ENCODE measurements at regions not wholly inside any gene's neighbourhood (a gene's known extent, or its start where the extent isn't known, plus 50 kb on each side); places are given as distances from the start of the nearest gene placed in this dataset.

DNA sequence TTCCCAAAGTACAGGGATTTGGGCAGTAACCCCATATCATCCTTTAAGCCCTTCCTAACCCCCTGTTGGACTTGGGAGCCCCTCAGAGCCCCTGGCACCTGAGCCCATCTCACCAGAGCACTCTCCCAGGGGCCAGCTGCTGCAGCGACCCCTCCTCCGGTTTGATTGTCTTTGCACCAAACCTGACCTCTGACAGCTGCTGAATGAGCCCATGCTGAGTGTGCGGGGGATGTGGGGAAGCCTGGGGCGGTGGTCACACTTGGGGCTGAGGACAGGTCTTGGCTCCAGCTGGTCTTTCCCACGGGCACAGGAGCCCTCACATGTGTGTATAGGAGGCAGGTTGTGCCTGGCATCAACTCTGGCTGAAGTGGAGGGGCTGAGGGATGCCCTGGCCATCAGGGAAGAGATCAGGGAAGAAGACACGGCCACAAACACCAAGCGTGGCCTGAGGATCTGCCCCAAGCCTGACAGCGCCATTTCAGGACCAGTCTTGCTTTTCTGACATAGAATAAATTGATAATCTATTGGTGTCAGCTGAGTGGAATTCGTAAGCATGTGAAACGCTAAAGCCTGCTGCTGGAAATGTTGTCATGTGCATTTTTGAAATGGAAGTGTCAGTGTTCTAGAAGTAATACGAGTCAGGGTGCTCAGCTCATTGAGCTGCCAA is 102.4 kb downstream of the ACKR3 start:
- Histone ChIP-seq H3K27ac (no peak overlapping the region), H3K4me1 (peaks cover 0 to 5% (median 0%) of the 10 kb centered on the region in 4 donors), H3K4me3 (no peak overlapping the region), H3K9me3 (no peaks in the 10 kb centered on the region), H3K36me3 (no peaks in the 10 kb centered on the region), H3K27me3 (no peaks in the 10 kb centered on the region)
- in situ Hi-C loops (cut with MboI; ENCODE audit: low pct_ligation_motif_present in 1 of 4, low pct_unique_long_range_greater_than_20kb in 1 of 4, low sequenced_read_pairs in 3 of 4) (no loop called here), intact Hi-C loops (cut with DNase I; ENCODE audit: low total_unique reads) (no loop called here)
- TF ChIP-seq POLR2AphosphoS5 (IDR thresholded peaks at IDR 0.05) (no peak), EP300 (IDR thresholded peaks at IDR 0.05; ENCODE audit: low read depth) (no peak), POLR2A (IDR thresholded peaks at IDR 0.05) (no peak)
- TF ChIP-seq, protein P1, sequence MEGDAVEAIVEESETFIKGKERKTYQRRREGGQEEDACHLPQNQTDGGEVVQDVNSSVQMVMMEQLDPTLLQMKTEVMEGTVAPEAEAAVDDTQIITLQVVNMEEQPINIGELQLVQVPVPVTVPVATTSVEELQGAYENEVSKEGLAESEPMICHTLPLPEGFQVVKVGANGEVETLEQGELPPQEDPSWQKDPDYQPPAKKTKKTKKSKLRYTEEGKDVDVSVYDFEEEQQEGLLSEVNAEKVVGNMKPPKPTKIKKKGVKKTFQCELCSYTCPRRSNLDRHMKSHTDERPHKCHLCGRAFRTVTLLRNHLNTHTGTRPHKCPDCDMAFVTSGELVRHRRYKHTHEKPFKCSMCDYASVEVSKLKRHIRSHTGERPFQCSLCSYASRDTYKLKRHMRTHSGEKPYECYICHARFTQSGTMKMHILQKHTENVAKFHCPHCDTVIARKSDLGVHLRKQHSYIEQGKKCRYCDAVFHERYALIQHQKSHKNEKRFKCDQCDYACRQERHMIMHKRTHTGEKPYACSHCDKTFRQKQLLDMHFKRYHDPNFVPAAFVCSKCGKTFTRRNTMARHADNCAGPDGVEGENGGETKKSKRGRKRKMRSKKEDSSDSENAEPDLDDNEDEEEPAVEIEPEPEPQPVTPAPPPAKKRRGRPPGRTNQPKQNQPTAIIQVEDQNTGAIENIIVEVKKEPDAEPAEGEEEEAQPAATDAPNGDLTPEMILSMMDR (IDR thresholded peaks at IDR 0.05): no peak
- DNase-seq: no peak
- WGBS, 2 donors (ENCODE audit: low coverage in 1 of 2): 77% methylated on average over 5 to 8 of the region's 11 CpGs

DNA sequence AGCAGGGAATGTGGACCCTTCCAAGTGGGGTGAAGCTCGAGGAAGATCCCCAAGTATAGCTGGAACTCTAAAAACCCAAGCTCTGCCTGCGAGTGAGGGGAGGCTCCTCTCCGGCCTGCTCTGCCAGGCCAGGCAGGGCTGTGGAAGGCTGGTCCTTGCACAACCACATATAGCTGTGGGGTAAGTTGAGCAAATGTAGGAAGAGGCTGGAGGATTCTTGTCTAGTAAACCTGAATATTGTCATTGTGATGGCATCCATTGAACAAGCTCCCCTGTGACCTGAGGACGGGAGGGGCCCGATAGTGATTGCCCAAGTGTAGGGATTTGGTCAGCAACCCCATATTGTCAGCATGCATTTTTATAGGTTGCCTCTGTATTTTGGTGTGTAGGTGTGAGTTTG is 103.0 kb downstream of the ACKR3 start:
- in situ Hi-C loops (cut with MboI; ENCODE audit: low pct_ligation_motif_present in 1 of 4, low pct_unique_long_range_greater_than_20kb in 1 of 4, low sequenced_read_pairs in 3 of 4): no loop called here
- DNase-seq: no peak
- 76 to 94% methylated on average over 3 to 5 of the region's 5 CpGs for whole genome bisulfite sequencing, 2 donors (ENCODE audit: low coverage in 1 of 2)
- Histone ChIP-seq H3K9me3 (no peaks in the 10 kb centered on the region), H3K4me3 (no peak overlapping the region), H3K36me3 (no peaks in the 10 kb centered on the region), H3K27me3 (no peaks in the 10 kb centered on the region), H3K27ac (no peak overlapping the region), H3K4me1 (peaks cover 0 to 5% (median 0%) of the 10 kb centered on the region in 4 donors)
- TF ChIP-seq EP300 (IDR thresholded peaks at IDR 0.05; ENCODE audit: low read depth) (no peak), POLR2A (IDR thresholded peaks at IDR 0.05) (no peak), POLR2AphosphoS5 (IDR thresholded peaks at IDR 0.05) (no peak)
- TF ChIP-seq, protein P1 (IDR thresholded peaks at IDR 0.05): no peak
- intact Hi-C loops (cut with DNase I; ENCODE audit: low total_unique reads): no loop called here

GRCh38 chr2:236673126-236673822 is 103.6 kb downstream of the ACKR3 start:
- Histone ChIP-seq H3K4me1 (peaks cover 0 to 5% (median 0%) of the 10 kb centered on the region in 4 donors), H3K36me3 (no peaks in the 10 kb centered on the region), H3K4me3 (no peak overlapping the region), H3K27me3 (no peaks in the 10 kb centered on the region), H3K27ac (no peak overlapping the region), H3K9me3 (no peaks in the 10 kb centered on the region)
- TF ChIP-seq POLR2AphosphoS5 (IDR thresholded peaks at IDR 0.05) (no peak), POLR2A (IDR thresholded peaks at IDR 0.05) (no peak), EP300 (IDR thresholded peaks at IDR 0.05; ENCODE audit: low read depth) (no peak)
- TF ChIP-seq, protein P1 (IDR thresholded peaks at IDR 0.05): no peak
- in situ Hi-C loops (cut with MboI; ENCODE audit: low pct_ligation_motif_present in 1 of 4, low pct_unique_long_range_greater_than_20kb in 1 of 4, low sequenced_read_pairs in 3 of 4): no loop called here
- WGBS, 2 donors (ENCODE audit: low coverage in 1 of 2): 79 to 84% methylated on average over 10 to 14 of the region's 14 CpGs
- intact Hi-C loops (cut with DNase I; ENCODE audit: low total_unique reads): no loop called here
- DNase-seq: no peak

- peaks cover 0 to 5% (median 0%) of the 10 kb centered on the region in 4 donors for H3K4me1 ChIP-seq
- intact Hi-C loops (cut with DNase I; ENCODE audit: low total_unique reads) (no loop called here), in situ Hi-C loops (cut with MboI; ENCODE audit: low pct_ligation_motif_present in 1 of 4, low pct_unique_long_range_greater_than_20kb in 1 of 4, low sequenced_read_pairs in 3 of 4) (no loop called here)
- DNase-seq: no peak
- no peak overlapping the region for H3K27ac ChIP-seq
- no peak overlapping the region for H3K4me3 ChIP-seq
- no peaks in the 10 kb centered on the region for H3K9me3 ChIP-seq
- TF ChIP-seq, protein P1 (IDR thresholded peaks at IDR 0.05): no peak
- no peak for TF ChIP-seq EP300 (IDR thresholded peaks at IDR 0.05; ENCODE audit: low read depth)
- no peak for TF ChIP-seq POLR2A (IDR thresholded peaks at IDR 0.05)
- no peak for TF ChIP-seq POLR2AphosphoS5 (IDR thresholded peaks at IDR 0.05)
- 94% methylated on average over 4 of the region's 4 CpGs; no CpG with 5 or more reads in 1 of the 2 donors for WGBS, 2 donors (ENCODE audit: low coverage in 1 of 2)
- no peaks in the 10 kb centered on the region for H3K36me3 ChIP-seq
- H3K27me3 ChIP-seq: no peaks in the 10 kb centered on the region
Observed at GRCh38 chr2:236673823-236674185, 104.2 kb downstream of the ACKR3 start.
